Colonic mucosa (tissue), 4 donors: ENCODE measurements at regions not wholly inside any gene's neighbourhood (a gene's known extent, or its start where the extent isn't known, plus 50 kb on each side); places are given as distances from the start of the nearest gene placed in this dataset.

Experiments
- DNase-seq: peaks from one replicate; pipeline ENCODE4 v3.0.0-alpha.2; 2020
- H3K27ac ChIP-seq: fragments of 200-600 bp; one replicate; pipeline ENCODE4 v1.8.0; 2021
- H3K27me3 ChIP-seq: fragments of 200-600 bp; one replicate; pipeline ENCODE4 v1.8.0; 2021
- H3K36me3 ChIP-seq: fragments of 200-600 bp; one replicate; pipeline ENCODE4 v1.8.0; 2021
- H3K4me1 ChIP-seq: fragments of 200-600 bp; one replicate; pipeline ENCODE4 v1.8.0; 2021; ENCODE audit warnings: mild to moderate bottlenecking
- H3K4me3 ChIP-seq: fragments of 200-600 bp; one replicate; pipeline ENCODE4 v1.8.0; 2021
- H3K9ac ChIP-seq, 2 donors: one replicate each; pipeline ENCODE4 v1.7.0; 2013; ENCODE audit warnings: control low read depth in 2 of 2, low read depth in 2 of 2, low read length in 2 of 2
- H3K9me3 ChIP-seq: fragments of 200-600 bp; one replicate; pipeline ENCODE4 v1.8.0; 2021
- CTCF ChIP-seq: fragments of 200-600 bp; IDR thresholded peaks from one replicate; pipeline ENCODE4 v1.8.0; 2022; ENCODE audit warnings: antibody characterized with exemption, mild to moderate bottlenecking
- intact Hi-C: fragments of 100-400 bp; cut with DNase I; formaldehyde crosslinking; loops from one replicate; pipeline ENCODE4 v1.14.1; 2022
- donor health status: healthy.
- donor health status: DM: no; HTN: no; CAD: no.
- donor health status: DM: no; HTN: no; CAD: no.

GRCh38 chr15:87211547-87211946 lies 1045.0 kb downstream of the NTRK3 start:
- Histone ChIP-seq H3K4me3 (no peak overlapping the region), H3K36me3 (no peaks in the 10 kb centered on the region), H3K9ac (no peak overlapping the region), H3K27ac (no peak overlapping the region), H3K27me3 (no peaks in the 10 kb centered on the region), H3K4me1 (no peaks in the 10 kb centered on the region), H3K9me3 (no peaks in the 10 kb centered on the region)
- DNase-seq, result no peak
- TF ChIP-seq CTCF, result no peak
- intact Hi-C loops, result no loop called here

GRCh38 chr15:87209891-87210689 lies 1046.4 kb downstream of the NTRK3 start:
- H3K4me1 ChIP-seq, result no peaks in the 10 kb centered on the region
- H3K9ac ChIP-seq, result no peak overlapping the region

GRCh38 chr15:87207990-87208580 lies 1048.5 kb downstream of the NTRK3 start:
- Histone ChIP-seq H3K27me3 (no peaks in the 10 kb centered on the region), H3K27ac (no peak overlapping the region), H3K4me3 (no peak overlapping the region), H3K9ac (no peak overlapping the region), H3K36me3 (no peaks in the 10 kb centered on the region), H3K9me3 (no peaks in the 10 kb centered on the region), H3K4me1 (no peaks in the 10 kb centered on the region)
- no peak for DNase-seq
- no peak for TF ChIP-seq CTCF
- intact Hi-C loops, result no loop called here

More at GRCh38 chr15:87209891-87210689, 1046.4 kb downstream of the NTRK3 start:
- Histone ChIP-seq H3K27me3 (no peaks in the 10 kb centered on the region), H3K9me3 (no peaks in the 10 kb centered on the region), H3K27ac (no peak overlapping the region), H3K4me3 (no peak overlapping the region), H3K36me3 (no peaks in the 10 kb centered on the region)
- intact Hi-C loops, result no loop called here
- no peak for DNase-seq
- no peak for TF ChIP-seq CTCF

GRCh38 chr15:87207251-87207650 lies 1049.3 kb downstream of the NTRK3 start:
- Histone ChIP-seq H3K36me3 (no peaks in the 10 kb centered on the region), H3K9ac (no peak overlapping the region), H3K27ac (no peak overlapping the region), H3K27me3 (no peaks in the 10 kb centered on the region), H3K4me3 (no peak overlapping the region), H3K4me1 (no peaks in the 10 kb centered on the region), H3K9me3 (no peaks in the 10 kb centered on the region)
- no peak for TF ChIP-seq CTCF
- intact Hi-C loops, result no loop called here
- DNase-seq, result no peak

GRCh38 chr15:87201986-87202385 lies 1054.6 kb downstream of the NTRK3 start:
- Histone ChIP-seq H3K9ac (no peak overlapping the region), H3K4me3 (no peak overlapping the region), H3K36me3 (no peaks in the 10 kb centered on the region), H3K27me3 (no peaks in the 10 kb centered on the region), H3K4me1 (no peaks in the 10 kb centered on the region), H3K9me3 (no peaks in the 10 kb centered on the region), H3K27ac (no peak overlapping the region)
- no peak for DNase-seq
- no peak for TF ChIP-seq CTCF
- intact Hi-C loops, result no loop called here
